HL-60 (cell line): ENCODE measurements at regions not wholly inside any gene's neighbourhood (a gene's known extent, or its start where the extent isn't known, plus 50 kb on each side); places are given as distances from the start of the nearest gene placed in this dataset.
"Not testable (repeated sequence)": the region's sequence is repeated elsewhere in the genome, so short reads cannot be mapped to it uniquely, and the experiment has no call there.

Source experiments
- DNase-seq, 2 experiments: peaks; one replicate each; pipeline ENCODE4 v3.0.0-alpha.2; 2010 to 2020; ENCODE audit warnings: low read depth in 1 of 2, low spot score in 1 of 2
- H3K27ac ChIP-seq: fragments of 250-450 bp; sonication (Bioruptor Pico); replicated peaks from 2 replicates; pipeline ENCODE4 v1.5.1; 2020; ENCODE audit warnings: mild to moderate bottlenecking, moderate library complexity
- H3K27me3 ChIP-seq: fragments of 250-450 bp; sonication (Bioruptor Pico); 2 replicates; pipeline ENCODE4 v1.5.1; 2021; ENCODE audit warnings: mild to moderate bottlenecking, moderate library complexity; ENCODE audit not compliant: insufficient read depth, poor library complexity, severe bottlenecking
- H3K4me3 ChIP-seq: replicated peaks from 2 replicates; pipeline ENCODE4 v1.5.1; 2011; ENCODE audit warnings: mild to moderate bottlenecking, control low read depth, low read length; ENCODE audit not compliant: insufficient read depth
- GABPA ChIP-seq: IDR thresholded peaks from 2 replicates; pipeline ENCODE4 v1.6.1; 2012; ENCODE audit warnings: low read depth
- POLR2AphosphoS5 ChIP-seq: IDR thresholded peaks from 2 replicates; pipeline ENCODE4 v1.6.1; 2012; ENCODE audit warnings: low read depth
- SPI1 ChIP-seq: IDR thresholded peaks from 2 replicates; pipeline ENCODE4 v1.6.1; 2012; ENCODE audit warnings: low read depth, mild to moderate bottlenecking, borderline replicate concordance
- TF ChIP-seq, protein P1 (sequence below): IDR thresholded peaks from 2 replicates; pipeline ENCODE4 v1.6.1; 2012; ENCODE audit warnings: low read depth; ENCODE audit not compliant: insufficient replicate concordance
- TF ChIP-seq, protein P2 (sequence below): IDR thresholded peaks from one replicate; pipeline ENCODE4 v1.5.1; 2011; ENCODE audit warnings: low read length, control low read depth, inconsistent platforms; ENCODE audit not compliant: insufficient read depth

DNA sequence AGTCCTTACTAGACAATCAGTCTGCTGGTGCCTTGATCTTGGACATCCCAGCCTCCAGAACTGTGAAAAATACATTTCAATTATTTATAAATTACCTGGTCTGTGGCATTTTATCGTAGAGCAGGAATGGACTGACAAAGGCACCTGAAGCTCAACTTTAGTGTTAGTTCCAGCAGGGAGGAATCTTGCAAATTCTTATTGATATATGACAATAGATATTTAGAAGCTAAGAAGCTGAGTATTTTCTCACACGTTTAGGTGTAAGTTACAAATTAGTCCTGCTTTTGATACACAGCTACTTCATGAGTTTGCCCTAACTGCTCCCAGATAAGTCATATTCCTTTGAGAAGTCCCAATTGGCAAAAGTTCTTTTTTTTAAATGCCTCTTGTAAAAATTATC is 138.0 kb upstream of the ZNF217 start:
- TF ChIP-seq, protein P1, sequence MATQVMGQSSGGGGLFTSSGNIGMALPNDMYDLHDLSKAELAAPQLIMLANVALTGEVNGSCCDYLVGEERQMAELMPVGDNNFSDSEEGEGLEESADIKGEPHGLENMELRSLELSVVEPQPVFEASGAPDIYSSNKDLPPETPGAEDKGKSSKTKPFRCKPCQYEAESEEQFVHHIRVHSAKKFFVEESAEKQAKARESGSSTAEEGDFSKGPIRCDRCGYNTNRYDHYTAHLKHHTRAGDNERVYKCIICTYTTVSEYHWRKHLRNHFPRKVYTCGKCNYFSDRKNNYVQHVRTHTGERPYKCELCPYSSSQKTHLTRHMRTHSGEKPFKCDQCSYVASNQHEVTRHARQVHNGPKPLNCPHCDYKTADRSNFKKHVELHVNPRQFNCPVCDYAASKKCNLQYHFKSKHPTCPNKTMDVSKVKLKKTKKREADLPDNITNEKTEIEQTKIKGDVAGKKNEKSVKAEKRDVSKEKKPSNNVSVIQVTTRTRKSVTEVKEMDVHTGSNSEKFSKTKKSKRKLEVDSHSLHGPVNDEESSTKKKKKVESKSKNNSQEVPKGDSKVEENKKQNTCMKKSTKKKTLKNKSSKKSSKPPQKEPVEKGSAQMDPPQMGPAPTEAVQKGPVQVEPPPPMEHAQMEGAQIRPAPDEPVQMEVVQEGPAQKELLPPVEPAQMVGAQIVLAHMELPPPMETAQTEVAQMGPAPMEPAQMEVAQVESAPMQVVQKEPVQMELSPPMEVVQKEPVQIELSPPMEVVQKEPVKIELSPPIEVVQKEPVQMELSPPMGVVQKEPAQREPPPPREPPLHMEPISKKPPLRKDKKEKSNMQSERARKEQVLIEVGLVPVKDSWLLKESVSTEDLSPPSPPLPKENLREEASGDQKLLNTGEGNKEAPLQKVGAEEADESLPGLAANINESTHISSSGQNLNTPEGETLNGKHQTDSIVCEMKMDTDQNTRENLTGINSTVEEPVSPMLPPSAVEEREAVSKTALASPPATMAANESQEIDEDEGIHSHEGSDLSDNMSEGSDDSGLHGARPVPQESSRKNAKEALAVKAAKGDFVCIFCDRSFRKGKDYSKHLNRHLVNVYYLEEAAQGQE: no peak
- no peak for TF ChIP-seq GABPA
- TF ChIP-seq, protein P2, sequence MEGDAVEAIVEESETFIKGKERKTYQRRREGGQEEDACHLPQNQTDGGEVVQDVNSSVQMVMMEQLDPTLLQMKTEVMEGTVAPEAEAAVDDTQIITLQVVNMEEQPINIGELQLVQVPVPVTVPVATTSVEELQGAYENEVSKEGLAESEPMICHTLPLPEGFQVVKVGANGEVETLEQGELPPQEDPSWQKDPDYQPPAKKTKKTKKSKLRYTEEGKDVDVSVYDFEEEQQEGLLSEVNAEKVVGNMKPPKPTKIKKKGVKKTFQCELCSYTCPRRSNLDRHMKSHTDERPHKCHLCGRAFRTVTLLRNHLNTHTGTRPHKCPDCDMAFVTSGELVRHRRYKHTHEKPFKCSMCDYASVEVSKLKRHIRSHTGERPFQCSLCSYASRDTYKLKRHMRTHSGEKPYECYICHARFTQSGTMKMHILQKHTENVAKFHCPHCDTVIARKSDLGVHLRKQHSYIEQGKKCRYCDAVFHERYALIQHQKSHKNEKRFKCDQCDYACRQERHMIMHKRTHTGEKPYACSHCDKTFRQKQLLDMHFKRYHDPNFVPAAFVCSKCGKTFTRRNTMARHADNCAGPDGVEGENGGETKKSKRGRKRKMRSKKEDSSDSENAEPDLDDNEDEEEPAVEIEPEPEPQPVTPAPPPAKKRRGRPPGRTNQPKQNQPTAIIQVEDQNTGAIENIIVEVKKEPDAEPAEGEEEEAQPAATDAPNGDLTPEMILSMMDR: no peak
- no peak for TF ChIP-seq POLR2AphosphoS5
- no peak for TF ChIP-seq SPI1
- Histone ChIP-seq H3K27ac (no peak overlapping the region), H3K4me3 (no peak overlapping the region), H3K27me3 (no peaks in the 10 kb centered on the region)
- no peak for DNase-seq

DNA sequence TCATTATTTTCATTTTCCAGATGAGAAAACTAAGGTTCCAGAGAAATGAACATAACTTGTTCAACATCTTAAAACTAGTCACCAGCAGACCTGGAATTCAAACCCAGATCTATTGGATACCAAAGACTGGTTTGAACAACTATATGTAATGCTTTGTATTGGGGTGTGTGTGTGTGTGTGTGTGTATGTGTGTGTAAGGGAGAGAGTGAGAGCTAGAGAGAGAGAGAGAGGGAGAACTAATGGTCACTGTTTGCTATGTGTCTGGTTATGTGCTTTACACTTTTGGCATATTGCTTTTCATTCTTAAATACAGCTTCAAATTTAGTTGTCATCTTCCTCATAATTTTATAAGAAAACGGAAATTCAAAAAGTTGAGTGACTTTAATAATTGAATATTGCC is 134.7 kb upstream of the ZNF217 start:
- no peak overlapping the region for H3K4me3 ChIP-seq
- DNase-seq: no peak
- H3K27ac ChIP-seq: no peak overlapping the region
- TF ChIP-seq SPI1 (no peak), POLR2AphosphoS5 (no peak), GABPA (no peak)
- TF ChIP-seq, protein P1: no peak
- TF ChIP-seq, protein P2: no peak
- no peaks in the 10 kb centered on the region for H3K27me3 ChIP-seq

DNA sequence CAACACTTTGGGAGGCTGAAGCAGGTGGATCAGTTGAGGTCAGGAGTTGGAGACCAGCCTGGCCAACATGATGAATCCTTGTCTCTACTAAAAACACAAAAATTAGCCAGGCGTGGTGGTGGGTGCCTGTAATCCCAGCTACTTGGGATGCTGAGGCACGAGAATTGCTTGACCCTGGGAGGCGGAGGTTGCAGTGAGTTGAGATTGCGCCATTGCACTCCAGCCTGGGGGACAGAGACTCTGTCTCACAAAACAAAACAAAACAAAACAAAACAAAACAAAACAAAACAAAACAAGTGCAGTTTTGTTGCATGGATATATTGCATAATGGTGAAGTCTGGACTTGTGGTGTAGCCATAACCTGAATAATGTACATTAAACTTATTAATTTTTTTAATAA is 133.6 kb upstream of the ZNF217 start:
- DNase-seq, H3K4me3 ChIP-seq, H3K27me3 ChIP-seq, H3K27ac ChIP-seq: not testable (repeated sequence)

- no peak overlapping the region for H3K4me3 ChIP-seq
- no peak overlapping the region for H3K27ac ChIP-seq
- no peak for DNase-seq
- no peaks in the 10 kb centered on the region for H3K27me3 ChIP-seq
- TF ChIP-seq, protein P1: no peak
- TF ChIP-seq POLR2AphosphoS5: no peak
- TF ChIP-seq, protein P2: no peak
- no peak for TF ChIP-seq GABPA
- no peak for TF ChIP-seq SPI1
Observed at GRCh38 chr20:53725575-53725970, 131.9 kb upstream of the ZNF217 start.
